ENCODE measurements at regions not wholly inside any gene's neighbourhood (a gene's known extent, or its start where the extent isn't known, plus 50 kb on each side); places are given as distances from the start of the nearest gene placed in this dataset.

GRCh38 chr22:48081281-48081680, 1318.8 kb downstream of the TBC1D22A start:
- TF ChIP-seq EZH2 (optimal IDR thresholded peaks at IDR 0.05; ENCODE audit: low read depth, low read length) = no peak
- no peak for TF ChIP-seq CTCF (IDR thresholded peaks at IDR 0.05; ENCODE audit: low read length)
- TF ChIP-seq EZH2phosphoT487 (IDR thresholded peaks at IDR 0.05; ENCODE audit: low read length) = no peak

All from MM.1S (cell line).